ENCODE measurements at regions not wholly inside any gene's neighbourhood (a gene's known extent, or its start where the extent isn't known, plus 50 kb on each side); places are given as distances from the start of the nearest gene placed in this dataset.

DNA sequence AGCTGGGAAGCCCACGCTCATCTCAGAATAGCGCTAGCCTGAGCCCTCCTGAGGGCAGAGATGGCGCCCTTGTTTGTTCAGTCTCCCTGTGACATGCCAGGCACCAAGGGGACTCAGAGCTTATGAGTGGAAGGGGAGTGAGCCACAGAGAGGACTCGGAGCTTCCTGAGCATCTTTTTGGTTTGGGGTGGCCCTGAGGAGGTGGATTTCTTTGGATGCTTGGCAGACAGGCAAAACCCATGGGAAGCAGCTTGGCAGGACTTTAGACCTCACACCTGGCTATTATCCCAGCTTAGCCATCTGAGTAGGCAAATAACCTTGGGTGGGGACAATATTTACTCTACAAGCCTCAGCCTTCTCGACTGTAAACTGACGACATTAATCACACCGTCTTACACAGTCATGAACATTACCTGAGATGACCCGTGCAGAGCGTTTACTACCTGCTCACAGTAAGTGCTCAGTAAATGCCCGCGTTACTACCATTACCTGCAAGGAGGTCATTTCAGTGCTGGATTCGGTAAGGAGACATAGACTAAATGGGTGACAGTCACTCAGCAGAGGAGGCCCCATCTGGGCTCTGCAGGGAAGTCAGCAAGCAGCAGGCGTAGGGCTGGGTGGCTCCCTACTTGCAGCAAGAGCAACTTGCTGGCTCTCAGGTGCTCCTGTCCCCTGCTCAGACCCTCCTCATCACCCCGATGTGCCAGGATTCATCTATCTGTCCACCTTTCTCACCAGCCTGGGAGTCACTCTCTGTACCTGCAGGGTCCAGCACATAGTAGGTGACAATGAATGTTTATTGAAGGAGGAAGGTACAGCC lies 54.9 kb downstream of the KLHDC7A start:
- Histone ChIP-seq H3K27ac (no peak overlapping the region), H3K9me3 (no peaks in the 10 kb centered on the region), H3K27me3 (peaks cover 0 to 51% of the 10 kb centered on the region in 2 donors), H3K4me3 (no peak overlapping the region), H3K36me3 (no peaks in the 10 kb centered on the region), H3K4me1 (no peaks in the 10 kb centered on the region)
- peak; percentile 50 for ATAC-seq
- intact Hi-C loops (cut with DNase I) = no loop called here
- no peak for DNase-seq
- TF ChIP-seq, protein P1, sequence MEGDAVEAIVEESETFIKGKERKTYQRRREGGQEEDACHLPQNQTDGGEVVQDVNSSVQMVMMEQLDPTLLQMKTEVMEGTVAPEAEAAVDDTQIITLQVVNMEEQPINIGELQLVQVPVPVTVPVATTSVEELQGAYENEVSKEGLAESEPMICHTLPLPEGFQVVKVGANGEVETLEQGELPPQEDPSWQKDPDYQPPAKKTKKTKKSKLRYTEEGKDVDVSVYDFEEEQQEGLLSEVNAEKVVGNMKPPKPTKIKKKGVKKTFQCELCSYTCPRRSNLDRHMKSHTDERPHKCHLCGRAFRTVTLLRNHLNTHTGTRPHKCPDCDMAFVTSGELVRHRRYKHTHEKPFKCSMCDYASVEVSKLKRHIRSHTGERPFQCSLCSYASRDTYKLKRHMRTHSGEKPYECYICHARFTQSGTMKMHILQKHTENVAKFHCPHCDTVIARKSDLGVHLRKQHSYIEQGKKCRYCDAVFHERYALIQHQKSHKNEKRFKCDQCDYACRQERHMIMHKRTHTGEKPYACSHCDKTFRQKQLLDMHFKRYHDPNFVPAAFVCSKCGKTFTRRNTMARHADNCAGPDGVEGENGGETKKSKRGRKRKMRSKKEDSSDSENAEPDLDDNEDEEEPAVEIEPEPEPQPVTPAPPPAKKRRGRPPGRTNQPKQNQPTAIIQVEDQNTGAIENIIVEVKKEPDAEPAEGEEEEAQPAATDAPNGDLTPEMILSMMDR (IDR thresholded peaks at IDR 0.05) = no peak

DNA sequence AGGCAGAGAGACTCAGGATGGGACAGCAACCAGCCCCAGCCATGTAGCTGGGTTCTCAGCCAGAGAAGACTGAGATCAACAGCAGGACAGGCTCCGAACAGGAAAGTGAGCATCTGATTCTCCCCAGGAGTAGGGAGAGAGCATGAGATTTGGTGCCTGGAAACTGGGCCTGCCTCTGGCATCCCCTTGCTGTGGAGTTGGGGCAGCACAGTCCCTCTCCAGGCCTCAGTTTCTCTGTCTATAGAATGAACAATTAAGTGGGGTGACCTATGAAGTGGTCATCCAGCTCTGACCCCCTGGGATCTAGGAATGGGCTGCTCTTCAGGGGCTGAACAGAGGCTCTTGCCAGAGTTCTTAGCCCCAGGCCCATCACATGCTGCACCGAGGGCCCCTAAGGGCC lies 55.6 kb downstream of the KLHDC7A start:
- intact Hi-C loops (cut with DNase I) = no loop called here
- DNase-seq (no peak), ATAC-seq (no peak)
- no peaks in the 10 kb centered on the region for H3K4me1 ChIP-seq
- H3K9me3 ChIP-seq = no peaks in the 10 kb centered on the region
- H3K36me3 ChIP-seq = no peaks in the 10 kb centered on the region
- H3K27ac ChIP-seq = no peak overlapping the region
- peaks cover 0 to 52% of the 10 kb centered on the region in 2 donors for H3K27me3 ChIP-seq
- H3K4me3 ChIP-seq = no peak overlapping the region
- TF ChIP-seq, protein P1 (IDR thresholded peaks at IDR 0.05) = no peak

DNA sequence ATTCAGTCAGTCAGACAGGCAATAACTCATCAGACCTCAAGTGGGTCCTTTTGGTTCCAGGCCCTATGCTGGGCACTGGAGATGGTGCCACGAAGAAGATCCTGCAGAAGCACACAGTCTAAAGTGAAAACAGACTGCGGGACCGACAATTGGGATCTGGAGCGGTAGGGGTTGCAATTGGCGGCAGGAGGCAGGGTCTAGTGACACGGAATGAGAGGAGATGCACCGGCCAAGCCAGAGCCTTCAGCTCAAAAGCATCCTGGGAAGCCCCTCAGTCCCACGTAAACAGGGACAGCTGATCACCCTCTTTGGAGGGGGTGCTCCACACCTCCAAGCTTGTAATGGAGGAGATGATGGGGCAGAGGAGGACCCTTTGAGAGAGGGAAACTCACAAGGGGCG lies 56.2 kb downstream of the KLHDC7A start:
- ATAC-seq (no peak), DNase-seq (no peak)
- Histone ChIP-seq H3K9me3 (no peaks in the 10 kb centered on the region), H3K4me3 (no peak overlapping the region), H3K4me1 (no peaks in the 10 kb centered on the region), H3K27ac (no peak overlapping the region), H3K27me3 (peaks cover 0 to 48% of the 10 kb centered on the region in 2 donors), H3K36me3 (no peaks in the 10 kb centered on the region)
- TF ChIP-seq, protein P1 (IDR thresholded peaks at IDR 0.05) = no peak
- intact Hi-C loops (cut with DNase I) = no loop called here

DNA sequence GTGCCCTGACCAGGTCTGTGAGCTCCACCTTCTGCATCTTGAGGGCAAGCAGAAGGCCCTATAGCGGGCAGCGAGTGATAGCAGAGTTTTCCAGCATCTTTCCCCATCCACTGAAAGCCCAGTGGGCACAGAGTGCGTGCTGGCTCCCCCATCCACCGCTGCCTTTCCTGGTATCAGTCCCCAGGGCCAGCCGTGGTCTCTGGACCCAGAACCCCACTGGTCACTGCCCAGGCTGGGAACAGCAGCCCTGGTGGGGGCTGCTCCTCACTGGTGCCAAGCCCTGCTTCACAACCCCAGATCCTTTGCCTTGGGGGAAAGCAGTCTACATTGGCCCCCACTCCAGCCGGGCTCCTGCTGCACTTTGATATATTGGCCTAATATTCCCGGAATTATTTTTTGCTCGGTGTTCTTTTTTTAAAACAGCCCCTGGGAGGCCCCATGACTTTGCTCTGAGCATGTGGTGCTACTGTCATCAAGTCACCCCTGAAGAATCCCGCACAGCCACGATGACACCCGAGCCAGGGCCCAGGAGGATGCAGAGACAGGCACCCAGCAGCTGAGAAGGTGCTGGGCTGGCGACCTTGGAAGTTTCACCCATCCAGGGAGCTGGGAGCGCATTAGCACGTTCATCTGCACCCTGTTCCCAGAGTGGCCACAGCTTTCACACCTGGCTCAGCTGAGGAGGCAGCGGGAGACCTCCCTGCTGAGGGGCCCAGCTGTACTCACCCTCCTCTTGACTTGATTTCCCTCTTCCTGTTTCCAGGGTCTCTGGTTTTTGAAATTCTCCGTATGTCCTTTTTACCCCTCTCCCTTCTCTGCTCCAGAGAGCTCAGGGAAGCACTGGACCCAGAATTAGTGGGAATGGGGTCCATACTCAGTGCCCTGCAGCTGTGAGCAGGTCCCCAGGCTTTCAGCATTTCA lies 56.9 kb downstream of the KLHDC7A start:
- no peaks in the 10 kb centered on the region for H3K36me3 ChIP-seq
- H3K27me3 ChIP-seq = peaks cover 0 to 49% of the 10 kb centered on the region in 2 donors
- ATAC-seq (no peak), DNase-seq (no peak)
- no peaks in the 10 kb centered on the region for H3K9me3 ChIP-seq
- intact Hi-C loops (cut with DNase I) = no loop called here
- no peak overlapping the region for H3K4me3 ChIP-seq
- H3K4me1 ChIP-seq = no peaks in the 10 kb centered on the region
- TF ChIP-seq, protein P1 (IDR thresholded peaks at IDR 0.05) = no peak
- H3K27ac ChIP-seq = no peak overlapping the region

DNA sequence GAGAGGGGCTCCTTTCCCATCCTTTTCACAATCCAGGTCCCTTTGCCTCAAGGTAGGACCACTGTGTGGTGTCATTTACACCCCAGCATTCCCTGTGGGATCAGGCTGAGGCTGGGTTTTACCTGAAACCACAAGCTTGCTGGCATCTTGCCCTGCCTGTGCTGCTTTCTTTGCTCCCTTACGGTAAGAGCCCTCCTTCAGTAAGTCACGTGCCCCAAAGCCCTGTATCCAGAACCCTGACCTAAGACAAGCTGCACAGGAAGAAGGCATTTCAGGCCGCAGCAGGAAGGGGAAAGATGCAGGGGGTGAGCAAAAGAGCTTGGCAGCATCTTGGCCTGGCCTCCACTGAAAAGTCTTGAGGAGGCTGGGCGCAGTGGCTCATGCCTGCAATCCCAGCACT lies 58.4 kb downstream of the KLHDC7A start:
- Histone ChIP-seq H3K9me3 (no peaks in the 10 kb centered on the region), H3K27ac (no peak overlapping the region), H3K36me3 (no peaks in the 10 kb centered on the region), H3K4me1 (no peaks in the 10 kb centered on the region), H3K27me3 (peaks cover 0 to 55% of the 10 kb centered on the region in 2 donors), H3K4me3 (no peak overlapping the region)
- intact Hi-C loops (cut with DNase I) = no loop called here
- ATAC-seq = peak; percentile 88
- peak in 3 of 4 donors; percentile 10 to 83 (median 67) for DNase-seq
- TF ChIP-seq, protein P1 (IDR thresholded peaks at IDR 0.05) = no peak
